Adrenal gland (tissue), 5 donors: ENCODE measurements at regions not wholly inside any gene's neighbourhood (a gene's known extent, or its start where the extent isn't known, plus 50 kb on each side); places are given as distances from the start of the nearest gene placed in this dataset.

Experiments
- CTCF ChIP-seq, 6 experiments: fragments of 450-650 bp in 4 of 6; fragments of 200-600 bp in 2 of 6; sonication (generic) in 1 of 6; IDR thresholded peaks; 1 replicate in 5 of 6; 2 replicates in 1 of 6; pipeline versions ENCODE4 v1.5.1 to v1.8.0; 2016 to 2021; ENCODE audit warnings: antibody characterized with exemption in 6 of 6, mild to moderate bottlenecking in 2 of 6, moderate library complexity in 1 of 6
- POLR2A ChIP-seq, 2 donors: fragments of 450-650 bp; IDR thresholded peaks; one replicate each; pipeline ENCODE4 v1.6.1; 2017; ENCODE audit warnings: antibody characterized with exemption in 2 of 2, mild to moderate bottlenecking in 2 of 2, moderate library complexity in 1 of 2
- donor health status: DM: no; HTN: no; CAD: no.

GRCh38 chr7:67505449-67505848, 508.8 kb downstream of the TYW1 start:
- TF ChIP-seq POLR2A (IDR thresholded peaks at IDR 0.05) (no peak), CTCF (IDR thresholded peaks at IDR 0.05) (no peak)
